BJ (cell line): ENCODE measurements at regions not wholly inside any gene's neighbourhood (a gene's known extent, or its start where the extent isn't known, plus 50 kb on each side); places are given as distances from the start of the nearest gene placed in this dataset.

Experiments used
- CTCF ChIA-PET: fragments of 350-600 bp; formaldehyde crosslinking; extraction: SDS; loops from one replicate; lab custom pipeline; 2021; ENCODE audit warnings: antibody characterized with exemption, inconsistent platforms; lab: Yijun Ruan, JAX
- POLR2A ChIA-PET: fragments of 300-600 bp; sonication (Branson Sonifier 250); formaldehyde crosslinking; extraction: SDS; loops from one replicate; lab custom pipeline; 2021; ENCODE audit warnings: antibody characterized with exemption; lab: Charles Lee
- DNase-seq: peaks from one replicate; pipeline ENCODE4 v3.0.0-alpha.2; 2011; ENCODE audit warnings: low read depth
- H3K27me3 ChIP-seq: 2 replicates; pipeline ENCODE4 v1.6.0; 2011; ENCODE audit warnings: low read length; ENCODE audit not compliant: control insufficient read depth, insufficient read depth
- H3K36me3 ChIP-seq: 2 replicates; pipeline ENCODE4 v1.5.1; 2011; ENCODE audit warnings: low read length; ENCODE audit not compliant: control insufficient read depth, insufficient read depth
- H3K4me3 ChIP-seq: 2 replicates; pipeline ENCODE4 v1.5.1; 2011; ENCODE audit warnings: low read depth, mild to moderate bottlenecking, control low read depth, low read length
- TF ChIP-seq, protein P1 (sequence below): IDR thresholded peaks from 2 replicates; pipeline ENCODE4 v1.5.1; 2011; ENCODE audit warnings: low read depth, mild to moderate bottlenecking, control low read depth, inconsistent platforms, low read length, moderate library complexity; ENCODE audit not compliant: insufficient read depth

DNA sequence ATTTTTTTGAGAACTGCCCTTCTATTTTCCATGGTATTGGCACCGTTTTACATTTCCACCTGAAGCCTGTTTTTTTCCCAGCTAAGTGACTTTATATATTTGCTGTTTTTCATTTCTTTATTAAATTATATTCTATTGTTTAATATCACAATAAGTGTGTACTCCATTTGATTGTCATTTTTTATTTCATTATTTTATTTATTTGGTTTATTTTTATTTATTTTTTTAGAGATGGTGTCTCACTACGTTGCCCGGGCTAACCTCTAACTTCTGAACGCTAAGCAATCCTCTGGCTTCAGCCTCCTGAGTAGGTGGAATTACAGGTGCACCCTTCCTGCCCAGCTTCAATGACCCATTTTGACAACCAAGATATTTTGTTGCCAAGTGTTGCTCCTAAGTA is 202.6 kb downstream of the SIM1 start:
- TF ChIP-seq, protein P1, sequence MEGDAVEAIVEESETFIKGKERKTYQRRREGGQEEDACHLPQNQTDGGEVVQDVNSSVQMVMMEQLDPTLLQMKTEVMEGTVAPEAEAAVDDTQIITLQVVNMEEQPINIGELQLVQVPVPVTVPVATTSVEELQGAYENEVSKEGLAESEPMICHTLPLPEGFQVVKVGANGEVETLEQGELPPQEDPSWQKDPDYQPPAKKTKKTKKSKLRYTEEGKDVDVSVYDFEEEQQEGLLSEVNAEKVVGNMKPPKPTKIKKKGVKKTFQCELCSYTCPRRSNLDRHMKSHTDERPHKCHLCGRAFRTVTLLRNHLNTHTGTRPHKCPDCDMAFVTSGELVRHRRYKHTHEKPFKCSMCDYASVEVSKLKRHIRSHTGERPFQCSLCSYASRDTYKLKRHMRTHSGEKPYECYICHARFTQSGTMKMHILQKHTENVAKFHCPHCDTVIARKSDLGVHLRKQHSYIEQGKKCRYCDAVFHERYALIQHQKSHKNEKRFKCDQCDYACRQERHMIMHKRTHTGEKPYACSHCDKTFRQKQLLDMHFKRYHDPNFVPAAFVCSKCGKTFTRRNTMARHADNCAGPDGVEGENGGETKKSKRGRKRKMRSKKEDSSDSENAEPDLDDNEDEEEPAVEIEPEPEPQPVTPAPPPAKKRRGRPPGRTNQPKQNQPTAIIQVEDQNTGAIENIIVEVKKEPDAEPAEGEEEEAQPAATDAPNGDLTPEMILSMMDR = no peak
- CTCF ChIA-PET = interaction anchor here (0.6 kb wide), 2 partner anchors 10 to 85 kb away, joined by 3 read pairs; no protein-coding TSS in a partner anchor
- POLR2A ChIA-PET = no interaction called here
- Histone ChIP-seq H3K36me3 (no peaks in the 10 kb centered on the region), H3K4me3 (no peak overlapping the region), H3K27me3 (no peaks in the 10 kb centered on the region)
- no peak for DNase-seq

DNA sequence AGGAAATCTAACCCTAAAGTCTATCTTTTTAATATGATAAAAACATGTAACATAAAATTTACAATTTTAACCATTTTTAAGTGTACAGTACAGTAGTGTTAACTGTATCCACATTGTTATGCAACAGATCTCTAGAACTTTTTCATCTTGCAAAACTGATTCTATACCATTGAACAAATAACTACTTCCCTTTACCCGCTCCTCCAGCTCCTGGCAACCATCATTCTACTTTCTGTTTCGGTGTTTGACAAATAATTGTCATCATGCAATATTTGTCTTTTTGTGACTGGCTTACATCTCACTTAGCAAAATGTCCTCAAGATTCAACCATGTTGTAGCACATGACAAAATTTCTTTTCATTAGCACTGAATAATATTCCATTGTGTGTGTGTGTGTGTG is 203.2 kb downstream of the SIM1 start:
- ChIA-PET CTCF (interaction anchor here (0.7 kb wide), 1 partner anchor 103 kb away, joined by 3 read pairs; no protein-coding TSS in a partner anchor), POLR2A (no interaction called here)
- no peak overlapping the region for H3K4me3 ChIP-seq
- no peak for DNase-seq
- TF ChIP-seq, protein P1 = no peak
- no peaks in the 10 kb centered on the region for H3K36me3 ChIP-seq
- H3K27me3 ChIP-seq = no peaks in the 10 kb centered on the region

DNA sequence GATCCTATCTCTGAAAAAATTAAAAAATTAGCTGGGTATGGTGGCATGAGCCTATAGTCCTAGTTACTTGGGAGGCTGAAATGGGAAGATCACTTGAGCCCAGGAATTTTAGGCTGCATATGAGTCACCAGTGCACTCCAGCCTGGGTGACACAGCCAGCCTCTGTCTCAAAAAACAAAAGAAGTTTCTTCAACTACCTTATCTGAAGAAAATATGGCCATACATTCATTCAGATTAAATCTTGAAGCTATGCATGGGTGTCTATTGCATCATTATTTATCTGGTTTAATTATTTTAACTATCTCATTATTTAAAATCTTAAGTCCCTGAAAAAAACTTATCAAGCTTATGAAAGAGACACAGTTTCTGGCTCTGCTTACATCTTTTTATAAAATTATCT is 204.1 kb downstream of the SIM1 start:
- no peaks in the 10 kb centered on the region for H3K27me3 ChIP-seq
- TF ChIP-seq, protein P1 = no peak
- H3K4me3 ChIP-seq = no peak overlapping the region
- ChIA-PET CTCF (interaction anchor here (1.2 kb wide), 1 partner anchor 88 kb away, joined by 4 read pairs; no protein-coding TSS in a partner anchor), POLR2A (no interaction called here)
- no peak for DNase-seq
- H3K36me3 ChIP-seq = no peaks in the 10 kb centered on the region

DNA sequence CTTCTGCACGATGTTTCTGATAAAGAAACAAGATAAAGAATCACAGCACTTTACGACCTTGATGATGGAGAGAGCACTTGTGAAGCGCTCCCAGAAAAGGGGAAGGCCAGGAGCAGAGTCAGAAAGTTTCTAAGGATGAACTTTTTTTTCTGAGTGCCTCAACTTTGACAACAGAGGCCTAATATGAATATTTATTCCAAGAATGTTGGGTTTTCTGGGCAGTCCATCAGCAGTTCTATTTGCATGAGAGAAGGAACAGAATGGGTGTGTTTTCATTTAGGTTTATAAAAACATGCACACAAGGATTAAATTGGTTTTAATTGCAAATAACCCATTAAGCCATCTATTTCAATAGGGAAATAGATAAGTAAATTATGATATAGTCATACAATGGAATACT is 204.9 kb downstream of the SIM1 start:
- Histone ChIP-seq H3K27me3 (no peaks in the 10 kb centered on the region), H3K4me3 (no peak overlapping the region), H3K36me3 (no peaks in the 10 kb centered on the region)
- TF ChIP-seq, protein P1 = no peak
- POLR2A ChIA-PET = no interaction called here
- CTCF ChIA-PET = interaction anchor here (1.2 kb wide), 1 partner anchor 89 kb away, joined by 4 read pairs; no protein-coding TSS in a partner anchor
- no peak for DNase-seq

DNA sequence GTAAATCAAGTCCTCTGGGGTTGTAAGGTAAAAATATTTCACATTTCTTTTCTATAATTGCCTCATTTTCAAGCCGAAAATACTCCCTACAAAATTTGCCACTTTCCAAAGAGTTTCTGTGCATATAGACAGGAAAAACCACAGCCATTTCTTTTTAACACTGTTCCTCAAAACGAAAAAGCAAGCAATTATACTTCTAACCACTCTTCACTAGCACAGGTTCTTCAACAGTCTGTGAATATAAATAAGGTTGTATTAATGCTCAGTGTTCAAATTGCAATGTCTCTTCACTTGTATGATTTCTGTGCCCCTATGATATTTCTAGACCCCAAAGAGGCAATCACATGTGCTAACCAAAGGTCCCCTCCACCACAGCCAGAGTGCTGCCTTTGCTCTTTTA is 206.0 kb downstream of the SIM1 start:
- H3K4me3 ChIP-seq = no peak overlapping the region
- no peak for DNase-seq
- ChIA-PET POLR2A (no interaction called here), CTCF (interaction anchor here (0.6 to 1.2 kb wide), 3 partner anchors 12 to 202 kb away, joined by 3 read pairs; no protein-coding TSS in a partner anchor)
- no peaks in the 10 kb centered on the region for H3K27me3 ChIP-seq
- TF ChIP-seq, protein P1 = no peak
- no peaks in the 10 kb centered on the region for H3K36me3 ChIP-seq
